ENCODE measurements at regions not wholly inside any gene's neighbourhood (a gene's known extent, or its start where the extent isn't known, plus 50 kb on each side); places are given as distances from the start of the nearest gene placed in this dataset.

GRCh38 chr14:49228552-49228951 is 357.6 kb downstream of the RPS29 start:
- no peak for DNase-seq (ENCODE audit: low read depth)

GRCh38 chr14:49221316-49221715 is 364.9 kb downstream of the RPS29 start:
- DNase-seq (ENCODE audit: low read depth), result no peak

GRCh38 chr14:49220492-49220891 is 365.7 kb downstream of the RPS29 start:
- DNase-seq (ENCODE audit: low read depth), result no peak

DNA sequence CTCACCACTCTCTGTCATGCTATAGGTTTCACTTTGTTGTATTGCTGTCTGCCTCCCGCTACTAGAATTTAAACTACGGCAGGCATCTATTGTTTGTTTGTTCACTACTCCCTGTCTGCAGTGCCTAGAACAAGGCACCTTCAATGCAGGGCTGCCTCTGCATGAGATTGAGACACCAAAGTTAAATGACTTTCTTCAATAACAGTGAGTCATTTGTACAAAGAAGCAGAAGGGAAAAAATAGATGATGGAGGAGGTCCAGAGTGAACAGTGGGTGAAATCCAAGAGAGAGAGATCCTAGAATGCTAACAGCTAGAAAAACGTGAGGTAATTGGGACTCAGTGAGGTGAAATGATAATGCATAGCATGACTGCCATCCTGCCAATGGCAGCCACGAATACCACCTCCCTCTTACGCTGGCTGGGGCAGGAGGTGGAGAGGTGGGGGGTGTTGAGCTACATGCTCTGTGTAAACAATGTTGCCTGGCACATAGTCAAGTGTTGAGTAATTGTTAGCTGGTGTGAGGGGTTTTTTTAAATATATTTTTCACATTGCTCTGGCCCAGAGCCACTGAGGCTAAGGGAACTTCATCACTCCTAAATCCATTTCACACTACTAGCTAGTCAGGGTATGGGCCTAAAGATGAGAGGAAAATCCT is 367.6 kb downstream of the RPS29 start:
- DNase-seq (ENCODE audit: low read depth), result no peak

DNA sequence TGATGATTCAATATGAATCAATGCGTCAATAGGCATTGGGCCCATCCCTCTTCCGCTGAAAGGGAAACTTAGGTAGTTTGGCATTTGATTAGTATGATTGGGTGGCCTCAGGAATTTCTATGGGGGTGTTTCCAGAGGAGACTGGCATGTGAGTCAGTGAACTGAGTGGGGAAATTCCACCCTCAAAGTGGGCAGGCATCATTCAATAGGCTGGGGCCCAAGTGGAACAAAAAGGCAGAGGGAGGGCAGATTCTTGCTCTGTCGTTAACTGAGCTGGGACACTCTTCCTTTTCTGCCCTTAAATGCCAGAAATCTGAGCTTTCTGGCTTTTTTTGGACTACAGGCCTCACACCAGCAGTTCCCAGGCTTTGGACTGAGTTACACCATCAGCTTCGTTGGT is 373.5 kb downstream of the RPS29 start:
- no peak for DNase-seq (ENCODE audit: low read depth)

GRCh38 chr14:49209416-49209815 is 376.8 kb downstream of the RPS29 start:
- DNase-seq (ENCODE audit: low read depth), result no peak

- no peak for DNase-seq (ENCODE audit: low read depth)
Measured at GRCh38 chr14:49206828-49207227, 379.4 kb downstream of the RPS29 start.

DNA sequence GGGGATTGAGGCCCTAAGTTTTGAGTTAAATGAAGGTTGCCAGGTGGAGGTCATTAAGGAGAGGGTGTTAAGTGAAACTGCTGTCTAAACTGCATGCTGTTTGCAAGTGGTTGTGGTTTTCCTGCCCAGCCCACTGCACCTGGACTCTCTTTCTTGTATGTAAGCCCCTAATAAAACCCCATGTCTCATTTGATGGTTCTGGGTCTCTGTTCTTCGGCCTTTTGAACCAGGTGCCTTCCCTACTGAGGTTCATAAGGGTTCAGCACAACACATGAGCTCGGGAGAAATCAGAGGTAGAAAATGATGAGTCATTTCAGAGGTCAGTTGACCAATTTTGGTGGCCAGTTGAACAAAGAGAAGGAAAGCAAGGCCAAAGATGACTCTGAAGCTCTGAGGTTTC is 382.5 kb downstream of the RPS29 start:
- DNase-seq (ENCODE audit: low read depth), result no peak

- no peak for DNase-seq (ENCODE audit: low read depth)
Measured at GRCh38 chr14:49199159-49199558, 387.0 kb downstream of the RPS29 start.

DNA sequence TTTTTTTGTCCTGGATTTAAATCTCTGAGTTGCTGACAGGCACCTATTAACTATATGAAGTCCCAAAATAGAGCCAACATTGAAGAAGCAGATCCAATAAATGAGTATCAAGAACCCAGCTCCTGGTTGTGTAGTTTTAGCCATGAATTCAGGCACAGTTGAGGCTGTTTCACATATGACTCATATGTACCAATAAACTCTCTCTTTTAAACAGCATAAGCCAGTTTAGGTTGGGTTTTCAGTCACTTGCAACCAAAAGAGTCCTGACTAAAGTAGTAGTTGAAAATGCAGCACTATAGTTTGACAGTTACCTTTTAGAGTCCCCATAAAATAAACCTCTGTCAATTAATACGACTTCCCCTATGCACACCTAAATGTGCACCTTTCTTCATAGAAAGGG is 389.9 kb downstream of the RPS29 start:
- no peak for DNase-seq (ENCODE audit: low read depth)

- DNase-seq (ENCODE audit: low read depth), result no peak
Measured at GRCh38 chr14:49194067-49194466, 392.1 kb downstream of the RPS29 start.

- no peak for DNase-seq (ENCODE audit: low read depth)
Measured at GRCh38 chr14:49193332-49194065, 392.7 kb downstream of the RPS29 start.

- DNase-seq (ENCODE audit: low read depth), result no peak
Measured at GRCh38 chr14:49191380-49191779, 394.8 kb downstream of the RPS29 start.

DNA sequence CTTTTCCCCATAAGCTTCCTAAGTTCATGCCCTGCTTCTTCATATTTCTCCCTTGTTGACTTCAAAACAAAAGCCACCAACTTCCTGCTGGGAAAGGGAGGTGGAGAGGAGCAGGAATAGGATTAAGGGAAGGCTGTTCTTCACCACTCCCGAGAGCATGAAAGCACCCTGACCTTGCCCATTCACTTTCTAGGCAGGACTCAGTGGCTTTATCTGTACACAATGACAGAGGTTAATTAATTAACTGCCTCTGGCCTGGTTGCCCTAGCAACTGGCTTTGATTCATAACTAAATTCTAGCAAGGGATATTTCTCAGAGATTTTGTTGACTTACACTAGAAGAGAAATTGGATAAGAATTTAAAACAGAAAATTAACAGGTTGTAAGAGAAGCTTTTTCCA is 396.8 kb downstream of the RPS29 start:
- no peak for DNase-seq (ENCODE audit: low read depth)

- no peak for DNase-seq (ENCODE audit: low read depth)
Measured at GRCh38 chr14:49187799-49188198, 398.4 kb downstream of the RPS29 start.

GRCh38 chr14:49173765-49174373 is 412.3 kb downstream of the RPS29 start:
- no peak for DNase-seq (ENCODE audit: low read depth)

GRCh38 chr14:49164074-49164473 is 422.1 kb downstream of the RPS29 start:
- DNase-seq (ENCODE audit: low read depth), result no peak

DNA sequence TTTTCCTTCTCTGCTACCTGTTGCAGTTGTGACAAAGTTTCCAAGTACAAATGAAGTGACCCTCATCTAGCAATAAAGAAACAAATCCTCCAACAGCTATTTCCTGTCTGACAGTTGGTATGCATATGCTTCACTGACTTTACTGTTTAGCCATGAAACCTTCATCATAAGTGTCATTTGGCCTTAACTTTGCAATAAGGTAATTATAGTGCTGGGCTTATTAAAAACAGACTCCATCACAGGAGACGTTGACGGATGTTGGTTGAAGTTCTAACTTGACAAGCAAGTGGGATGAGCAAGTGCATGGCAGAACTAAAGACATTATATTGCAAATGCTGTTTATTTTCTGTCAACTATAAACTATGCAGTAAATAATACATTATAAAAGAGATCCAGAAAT is 425.2 kb downstream of the RPS29 start:
- DNase-seq (ENCODE audit: low read depth), result no peak

GRCh38 chr14:49159081-49159480 is 427.1 kb downstream of the RPS29 start:
- no peak for DNase-seq (ENCODE audit: low read depth)

DNA sequence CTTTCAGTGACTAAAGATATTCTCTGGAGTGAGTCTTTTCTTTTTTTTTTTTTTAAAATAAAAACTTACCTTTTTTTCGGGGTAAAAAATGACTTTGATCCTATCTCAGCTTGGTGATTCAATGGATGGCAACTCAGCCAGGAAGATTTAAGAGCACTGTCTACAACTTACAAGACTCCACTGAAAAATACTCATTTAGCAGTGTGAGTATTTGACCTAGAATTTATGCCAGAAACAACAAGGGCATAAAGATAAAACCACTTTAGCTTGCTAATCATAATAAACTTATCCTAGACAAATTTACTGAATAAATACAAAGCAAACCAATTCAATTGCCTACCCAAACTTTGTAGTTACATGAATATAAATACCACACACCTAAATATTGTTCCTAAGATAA is 446.6 kb downstream of the RPS29 start:
- DNase-seq (ENCODE audit: low read depth), result no peak

DNA sequence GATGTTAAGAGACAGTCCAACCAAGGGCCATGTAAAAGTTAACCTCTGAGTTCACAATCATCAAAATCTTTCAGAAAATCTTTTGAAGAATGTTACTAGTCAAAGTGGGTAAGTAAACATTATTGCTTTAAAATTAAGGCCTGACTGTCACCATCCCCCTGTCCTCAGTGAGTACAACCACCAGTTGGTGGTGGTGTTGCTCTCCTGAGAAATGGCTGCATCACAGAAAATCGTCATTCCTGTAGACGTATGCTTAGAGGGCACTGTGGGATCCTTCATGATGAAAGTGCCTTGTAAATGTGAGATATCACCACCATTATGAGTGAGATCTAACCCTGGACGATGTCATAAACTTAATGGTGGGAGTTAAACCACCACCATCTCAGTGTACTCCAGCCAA is 451.2 kb downstream of the RPS29 start:
- no peak for DNase-seq (ENCODE audit: low read depth)

- no peak for DNase-seq (ENCODE audit: low read depth)
Measured at GRCh38 chr14:49121246-49121645, 464.9 kb downstream of the RPS29 start.

- no peak for DNase-seq (ENCODE audit: low read depth)
Measured at GRCh38 chr14:49114161-49114893, 471.9 kb downstream of the RPS29 start.
